ENCODE measurements at regions not wholly inside any gene's neighbourhood (a gene's known extent, or its start where the extent isn't known, plus 50 kb on each side); places are given as distances from the start of the nearest gene placed in this dataset.

- no peak for TF ChIP-seq ZBTB38 (CRISPR knock-in tag; IDR thresholded peaks at IDR 0.05)
- no peak for TF ChIP-seq PHF8 (CRISPR knock-in tag; IDR thresholded peaks at IDR 0.05)
- no peak for TF ChIP-seq CCAR2 (optimal IDR thresholded peaks at IDR 0.05; ENCODE audit: low read depth, low read length)
- no peak for TF ChIP-seq ZNF451 (CRISPR knock-in tag; IDR thresholded peaks at IDR 0.05)
- TF ChIP-seq ZNF225 (CRISPR knock-in tag; IDR thresholded peaks at IDR 0.05) = no peak
- TF ChIP-seq ZNF124 (CRISPR knock-in tag; IDR thresholded peaks at IDR 0.05) = no peak
Measured at GRCh38 chr2:204064119-204064518, 127.6 kb downstream of the ICOS start (continued).

- peaks cover 0 to 2% of the 10 kb centered on the region in 2 experiments; a peak in 3 of 5 replicates for H3K27me3 ChIP-seq (ENCODE audit: control insufficient read depth in 1 of 2, insufficient read depth in 2 of 2, low read length in 2 of 2)
- BruUV-seq (replicated peaks) = no TSS peak
Measured at GRCh38 chr2:204065566-204065965, 129.0 kb downstream of the ICOS start.

More at GRCh38 chr2:204065566-204065965, 129.0 kb downstream of the ICOS start:
- Histone ChIP-seq H3K9me3 (ENCODE audit: low read length) (no peaks in the 10 kb centered on the region), H3K27ac (ENCODE audit: extremely low read length, insufficient read depth, low read length) (no peak overlapping the region), H4K20me1 (ENCODE audit: insufficient read depth, low read length) (no peaks in the 10 kb centered on the region), H3K79me2 (ENCODE audit: insufficient read depth, low read length) (no peaks in the 10 kb centered on the region), H2AFZ (ENCODE audit: low read length) (no peak overlapping the region), H3K9ac (ENCODE audit: insufficient read depth, low read depth, low read length) (no peak overlapping the region), H3K4me2 (ENCODE audit: low read depth, low read length) (no peak overlapping the region), H3K4me3 (replicated peaks in 1 of 3; ENCODE audit: insufficient read depth in 1 of 3, low read depth in 2 of 3, low read length in 3 of 3) (no peak overlapping the region), H3K36me3 (replicated peaks in 1 of 2; ENCODE audit: control insufficient read depth in 1 of 2, insufficient read depth in 2 of 2, low read length in 2 of 2) (no peaks in the 10 kb centered on the region), H3K4me1 (ENCODE audit: insufficient read depth, low read length) (no peaks in the 10 kb centered on the region)
- intact Hi-C loops (cut with micrococcal nuclease; ENCODE audit: unreplicated experiment) = no loop called here
- FAIRE-seq (no peak), DNase-seq (ENCODE audit: low spot score) (no peak), ATAC-seq (no peak)
- TF ChIP-seq, protein P1, sequence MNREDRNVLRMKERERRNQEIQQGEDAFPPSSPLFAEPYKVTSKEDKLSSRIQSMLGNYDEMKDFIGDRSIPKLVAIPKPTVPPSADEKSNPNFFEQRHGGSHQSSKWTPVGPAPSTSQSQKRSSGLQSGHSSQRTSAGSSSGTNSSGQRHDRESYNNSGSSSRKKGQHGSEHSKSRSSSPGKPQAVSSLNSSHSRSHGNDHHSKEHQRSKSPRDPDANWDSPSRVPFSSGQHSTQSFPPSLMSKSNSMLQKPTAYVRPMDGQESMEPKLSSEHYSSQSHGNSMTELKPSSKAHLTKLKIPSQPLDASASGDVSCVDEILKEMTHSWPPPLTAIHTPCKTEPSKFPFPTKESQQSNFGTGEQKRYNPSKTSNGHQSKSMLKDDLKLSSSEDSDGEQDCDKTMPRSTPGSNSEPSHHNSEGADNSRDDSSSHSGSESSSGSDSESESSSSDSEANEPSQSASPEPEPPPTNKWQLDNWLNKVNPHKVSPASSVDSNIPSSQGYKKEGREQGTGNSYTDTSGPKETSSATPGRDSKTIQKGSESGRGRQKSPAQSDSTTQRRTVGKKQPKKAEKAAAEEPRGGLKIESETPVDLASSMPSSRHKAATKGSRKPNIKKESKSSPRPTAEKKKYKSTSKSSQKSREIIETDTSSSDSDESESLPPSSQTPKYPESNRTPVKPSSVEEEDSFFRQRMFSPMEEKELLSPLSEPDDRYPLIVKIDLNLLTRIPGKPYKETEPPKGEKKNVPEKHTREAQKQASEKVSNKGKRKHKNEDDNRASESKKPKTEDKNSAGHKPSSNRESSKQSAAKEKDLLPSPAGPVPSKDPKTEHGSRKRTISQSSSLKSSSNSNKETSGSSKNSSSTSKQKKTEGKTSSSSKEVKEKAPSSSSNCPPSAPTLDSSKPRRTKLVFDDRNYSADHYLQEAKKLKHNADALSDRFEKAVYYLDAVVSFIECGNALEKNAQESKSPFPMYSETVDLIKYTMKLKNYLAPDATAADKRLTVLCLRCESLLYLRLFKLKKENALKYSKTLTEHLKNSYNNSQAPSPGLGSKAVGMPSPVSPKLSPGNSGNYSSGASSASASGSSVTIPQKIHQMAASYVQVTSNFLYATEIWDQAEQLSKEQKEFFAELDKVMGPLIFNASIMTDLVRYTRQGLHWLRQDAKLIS (CRISPR knock-in tag; IDR thresholded peaks at IDR 0.05) = no peak
- no peak for TF ChIP-seq NR2C2 (CRISPR knock-in tag; IDR thresholded peaks at IDR 0.05; ENCODE audit: borderline replicate concordance)
- no peak for TF ChIP-seq ZNF160 (CRISPR knock-in tag; IDR thresholded peaks at IDR 0.05)
- no peak for TF ChIP-seq ZNF7 (CRISPR knock-in tag; IDR thresholded peaks at IDR 0.05)
- no peak for TF ChIP-seq NCOA1 (CRISPR knock-in tag; IDR thresholded peaks at IDR 0.05)
- TF ChIP-seq HNF4G (IDR thresholded peaks at IDR 0.05; ENCODE audit: borderline replicate concordance, low read depth, low read length) = no peak
- TF ChIP-seq HNF4G (CRISPR knock-in tag; IDR thresholded peaks at IDR 0.05; ENCODE audit: borderline replicate concordance, low read depth) = no peak
- POLR2A ChIA-PET = no interaction called here
- in situ Hi-C loops (cut with HindIII; ENCODE audit: extremely low pct_ligation_motif_present, low pct_unique_long_range_greater_than_20kb) = no loop called here
- 13% methylated on average over 3 of the region's 3 CpGs for WGBS (ENCODE audit: low lambda C conversion rate)
- CTCF ChIA-PET (ENCODE audit: low intra/inter-chr PET ratio, low total read pairs) = no interaction called here
